ENCODE measurements at regions not wholly inside any gene's neighbourhood (a gene's known extent, or its start where the extent isn't known, plus 50 kb on each side); places are given as distances from the start of the nearest gene placed in this dataset.

DNA sequence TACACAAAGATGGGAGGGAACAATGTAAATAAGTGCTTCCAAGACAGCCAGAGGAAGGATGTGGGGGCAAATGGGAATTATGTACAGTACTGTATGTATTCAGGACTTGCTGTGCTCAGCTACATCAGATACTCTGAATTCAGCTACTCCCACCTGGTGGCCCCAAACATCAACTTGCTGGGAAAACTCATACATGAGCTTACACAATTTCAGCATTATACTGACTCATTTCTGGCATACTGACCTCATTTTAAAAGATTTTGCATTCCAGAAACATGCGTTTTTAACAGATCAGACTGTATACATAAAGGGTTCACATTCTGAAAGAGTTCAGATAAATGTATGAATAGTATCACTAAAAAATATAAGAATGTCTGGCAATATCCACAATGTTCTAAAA, 59.7 kb downstream of the GPX5 start:
- Histone ChIP-seq H3K9me2 (ENCODE audit: insufficient read depth, low read length) (no peaks in the 10 kb centered on the region), H3F3A (ENCODE audit: insufficient read depth, low read length, poor library complexity, severe bottlenecking) (no peaks in the 10 kb centered on the region), H3K79me2 (replicated peaks; ENCODE audit: insufficient read depth, low read length) (peaks cover 22% of the 10 kb centered on the region), H3K27ac (ENCODE audit: low read length) (no peak overlapping the region), H3K9ac (ENCODE audit: low read length) (peak overlapping the region; percentile 17), H3K4me3 (ENCODE audit: low read length) (peak overlapping the region; percentile 80), H3K36me3 (ENCODE audit: insufficient read depth, low read length) (no peaks in the 10 kb centered on the region), H3K27me3 (ENCODE audit: insufficient read depth, low read depth, low read length) (no peaks in the 10 kb centered on the region), H2AFZ (ENCODE audit: low read depth, low read length) (no peak overlapping the region), H3K4me2 (ENCODE audit: low read length) (peak overlapping the region; percentile 99), H3K9me3 (ENCODE audit: low read length) (no peaks in the 10 kb centered on the region), H4K20me1 (ENCODE audit: insufficient read depth) (no peaks in the 10 kb centered on the region)
- TF ChIP-seq REST (IDR thresholded peaks at IDR 0.05; ENCODE audit: borderline replicate concordance) (no peak), POLR2AphosphoS5 (IDR thresholded peaks at IDR 0.05) (no peak), MXI1 (conservative IDR thresholded peaks at IDR 0.05; ENCODE audit: poor library complexity, severe bottlenecking) (no peak), EP300 (conservative IDR thresholded peaks at IDR 0.05; ENCODE audit: poor library complexity, severe bottlenecking) (no peak), EZH2 (IDR thresholded peaks at IDR 0.05; ENCODE audit: borderline replicate concordance, insufficient read depth, low read length, poor library complexity, severe bottlenecking) (no peak), TAF1 (IDR thresholded peaks at IDR 0.05; ENCODE audit: low read depth) (no peak), RAD21 (conservative IDR thresholded peaks at IDR 0.05) (peak; percentile 57), SMC3 (conservative IDR thresholded peaks at IDR 0.05; ENCODE audit: poor library complexity) (peak; percentile 58)
- TF ChIP-seq, protein P1, sequence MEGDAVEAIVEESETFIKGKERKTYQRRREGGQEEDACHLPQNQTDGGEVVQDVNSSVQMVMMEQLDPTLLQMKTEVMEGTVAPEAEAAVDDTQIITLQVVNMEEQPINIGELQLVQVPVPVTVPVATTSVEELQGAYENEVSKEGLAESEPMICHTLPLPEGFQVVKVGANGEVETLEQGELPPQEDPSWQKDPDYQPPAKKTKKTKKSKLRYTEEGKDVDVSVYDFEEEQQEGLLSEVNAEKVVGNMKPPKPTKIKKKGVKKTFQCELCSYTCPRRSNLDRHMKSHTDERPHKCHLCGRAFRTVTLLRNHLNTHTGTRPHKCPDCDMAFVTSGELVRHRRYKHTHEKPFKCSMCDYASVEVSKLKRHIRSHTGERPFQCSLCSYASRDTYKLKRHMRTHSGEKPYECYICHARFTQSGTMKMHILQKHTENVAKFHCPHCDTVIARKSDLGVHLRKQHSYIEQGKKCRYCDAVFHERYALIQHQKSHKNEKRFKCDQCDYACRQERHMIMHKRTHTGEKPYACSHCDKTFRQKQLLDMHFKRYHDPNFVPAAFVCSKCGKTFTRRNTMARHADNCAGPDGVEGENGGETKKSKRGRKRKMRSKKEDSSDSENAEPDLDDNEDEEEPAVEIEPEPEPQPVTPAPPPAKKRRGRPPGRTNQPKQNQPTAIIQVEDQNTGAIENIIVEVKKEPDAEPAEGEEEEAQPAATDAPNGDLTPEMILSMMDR (IDR thresholded peaks at IDR 0.05; ENCODE audit: poor library complexity, severe bottlenecking): peak; percentile 52

- no peaks in the 10 kb centered on the region for H4K20me1 ChIP-seq (ENCODE audit: insufficient read depth)
- H2AFZ ChIP-seq (ENCODE audit: low read depth, low read length): no peak overlapping the region
- no peaks in the 10 kb centered on the region for H3K9me3 ChIP-seq (ENCODE audit: low read length)
- TF ChIP-seq MXI1 (conservative IDR thresholded peaks at IDR 0.05; ENCODE audit: poor library complexity, severe bottlenecking) (no peak), EP300 (conservative IDR thresholded peaks at IDR 0.05; ENCODE audit: poor library complexity, severe bottlenecking) (no peak), POLR2AphosphoS5 (IDR thresholded peaks at IDR 0.05) (no peak), SMC3 (conservative IDR thresholded peaks at IDR 0.05; ENCODE audit: poor library complexity) (no peak), REST (IDR thresholded peaks at IDR 0.05; ENCODE audit: borderline replicate concordance) (no peak), TAF1 (IDR thresholded peaks at IDR 0.05; ENCODE audit: low read depth) (no peak), EZH2 (IDR thresholded peaks at IDR 0.05; ENCODE audit: borderline replicate concordance, insufficient read depth, low read length, poor library complexity, severe bottlenecking) (no peak), RAD21 (conservative IDR thresholded peaks at IDR 0.05) (no peak)
- TF ChIP-seq, protein P1 (IDR thresholded peaks at IDR 0.05; ENCODE audit: poor library complexity, severe bottlenecking): no peak
- H3F3A ChIP-seq (ENCODE audit: insufficient read depth, low read length, poor library complexity, severe bottlenecking): no peaks in the 10 kb centered on the region
- H3K4me3 ChIP-seq (ENCODE audit: low read length): peak overlapping the region; percentile 80
- peak overlapping the region; percentile 99 for H3K4me2 ChIP-seq (ENCODE audit: low read length)
- H3K9me2 ChIP-seq (ENCODE audit: insufficient read depth, low read length): no peaks in the 10 kb centered on the region
- peaks cover 22% of the 10 kb centered on the region for H3K79me2 ChIP-seq (replicated peaks; ENCODE audit: insufficient read depth, low read length)
- no peaks in the 10 kb centered on the region for H3K27me3 ChIP-seq (ENCODE audit: insufficient read depth, low read depth, low read length)
- H3K9ac ChIP-seq (ENCODE audit: low read length): peak overlapping the region; percentile 78
- H3K27ac ChIP-seq (ENCODE audit: low read length): peak overlapping the region; percentile 80
- H3K36me3 ChIP-seq (ENCODE audit: insufficient read depth, low read length): no peaks in the 10 kb centered on the region
Measured at GRCh38 chr6:28586324-28586723, 60.6 kb downstream of the GPX5 start.

Measured in neural cell (in vitro differentiated cells).